ENCODE measurements at regions not wholly inside any gene's neighbourhood (a gene's known extent, or its start where the extent isn't known, plus 50 kb on each side); places are given as distances from the start of the nearest gene placed in this dataset.

DNA sequence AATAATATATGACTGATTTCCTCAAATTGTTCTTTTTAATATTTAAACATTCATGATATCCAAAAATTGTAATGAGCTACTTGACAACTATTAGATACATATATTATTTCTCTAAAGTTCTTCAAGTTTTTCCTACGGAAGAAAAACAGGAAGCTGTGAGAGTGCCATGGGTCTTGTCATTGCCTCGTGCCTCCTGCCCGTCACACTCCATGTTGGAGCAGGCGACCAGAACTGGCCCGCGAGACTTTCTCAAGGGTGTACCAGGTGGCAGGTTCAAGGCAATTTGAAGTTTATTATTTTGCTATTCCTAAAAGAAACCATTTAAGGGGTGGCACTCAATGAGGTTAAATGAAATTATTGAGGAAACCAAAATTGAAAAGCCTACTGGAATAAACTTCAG is 337.2 kb downstream of the HACE1 start:
- H3K4me3 ChIP-seq (replicated peaks; ENCODE audit: low read depth, low read length): no peak overlapping the region
- no peaks in the 10 kb centered on the region for H3K27me3 ChIP-seq (replicated peaks; ENCODE audit: control insufficient read depth, insufficient read depth, low read length)
- TF ChIP-seq, protein P1, sequence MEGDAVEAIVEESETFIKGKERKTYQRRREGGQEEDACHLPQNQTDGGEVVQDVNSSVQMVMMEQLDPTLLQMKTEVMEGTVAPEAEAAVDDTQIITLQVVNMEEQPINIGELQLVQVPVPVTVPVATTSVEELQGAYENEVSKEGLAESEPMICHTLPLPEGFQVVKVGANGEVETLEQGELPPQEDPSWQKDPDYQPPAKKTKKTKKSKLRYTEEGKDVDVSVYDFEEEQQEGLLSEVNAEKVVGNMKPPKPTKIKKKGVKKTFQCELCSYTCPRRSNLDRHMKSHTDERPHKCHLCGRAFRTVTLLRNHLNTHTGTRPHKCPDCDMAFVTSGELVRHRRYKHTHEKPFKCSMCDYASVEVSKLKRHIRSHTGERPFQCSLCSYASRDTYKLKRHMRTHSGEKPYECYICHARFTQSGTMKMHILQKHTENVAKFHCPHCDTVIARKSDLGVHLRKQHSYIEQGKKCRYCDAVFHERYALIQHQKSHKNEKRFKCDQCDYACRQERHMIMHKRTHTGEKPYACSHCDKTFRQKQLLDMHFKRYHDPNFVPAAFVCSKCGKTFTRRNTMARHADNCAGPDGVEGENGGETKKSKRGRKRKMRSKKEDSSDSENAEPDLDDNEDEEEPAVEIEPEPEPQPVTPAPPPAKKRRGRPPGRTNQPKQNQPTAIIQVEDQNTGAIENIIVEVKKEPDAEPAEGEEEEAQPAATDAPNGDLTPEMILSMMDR (IDR thresholded peaks at IDR 0.05; ENCODE audit: insufficient read depth, low read length, poor library complexity, severe bottlenecking): no peak
- H3K36me3 ChIP-seq (ENCODE audit: control insufficient read depth, insufficient read depth, low read length): no peaks in the 10 kb centered on the region
- no peak for DNase-seq (ENCODE audit: extremely low read depth, insufficient read length)

DNA sequence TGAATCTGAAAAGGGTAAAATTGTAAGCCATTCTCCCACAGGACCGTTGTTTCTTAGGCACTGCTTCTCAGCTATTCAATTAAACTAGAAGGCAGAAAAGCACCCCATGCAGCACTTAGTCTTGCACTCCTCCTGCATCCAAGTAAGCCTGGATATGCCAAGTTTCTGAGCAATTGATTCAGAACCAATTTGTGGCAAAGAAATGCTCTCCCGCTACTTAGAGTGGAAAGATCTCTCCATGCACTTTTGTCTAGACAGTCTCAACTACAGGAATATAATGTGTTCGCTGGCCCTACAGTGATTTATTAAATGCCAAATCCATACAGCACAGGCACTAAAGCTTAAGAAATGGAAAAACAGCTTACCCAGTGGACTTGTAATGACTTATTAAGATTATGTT is 338.5 kb downstream of the HACE1 start:
- DNase-seq (ENCODE audit: extremely low read depth, insufficient read length): no peak
- TF ChIP-seq, protein P1 (IDR thresholded peaks at IDR 0.05; ENCODE audit: insufficient read depth, low read length, poor library complexity, severe bottlenecking): no peak
- Histone ChIP-seq H3K27me3 (replicated peaks; ENCODE audit: control insufficient read depth, insufficient read depth, low read length) (no peaks in the 10 kb centered on the region), H3K36me3 (ENCODE audit: control insufficient read depth, insufficient read depth, low read length) (no peaks in the 10 kb centered on the region), H3K4me3 (replicated peaks; ENCODE audit: low read depth, low read length) (no peak overlapping the region)

DNA sequence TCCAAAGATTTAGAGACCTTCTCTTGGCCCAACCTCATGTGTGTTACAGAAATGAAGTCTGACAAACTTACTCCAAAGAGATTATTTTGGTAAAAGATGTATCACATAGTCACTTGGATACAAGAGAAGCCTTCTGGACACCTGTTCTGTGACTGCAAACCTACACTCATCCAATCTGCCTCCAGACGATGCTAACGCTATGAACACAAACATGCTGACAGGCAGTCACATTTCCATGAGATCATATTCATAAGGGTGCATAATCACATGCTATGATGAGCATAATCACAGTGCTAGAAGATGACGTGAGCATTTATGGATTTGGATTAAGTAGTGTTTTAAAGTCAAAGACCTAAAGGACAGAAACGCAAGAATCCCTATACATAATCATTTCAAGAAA is 340.2 kb downstream of the HACE1 start:
- TF ChIP-seq, protein P1 (IDR thresholded peaks at IDR 0.05; ENCODE audit: insufficient read depth, low read length, poor library complexity, severe bottlenecking): no peak
- DNase-seq (ENCODE audit: extremely low read depth, insufficient read length): no peak
- Histone ChIP-seq H3K36me3 (ENCODE audit: control insufficient read depth, insufficient read depth, low read length) (no peaks in the 10 kb centered on the region), H3K27me3 (replicated peaks; ENCODE audit: control insufficient read depth, insufficient read depth, low read length) (no peaks in the 10 kb centered on the region), H3K4me3 (replicated peaks; ENCODE audit: low read depth, low read length) (no peak overlapping the region)

DNA sequence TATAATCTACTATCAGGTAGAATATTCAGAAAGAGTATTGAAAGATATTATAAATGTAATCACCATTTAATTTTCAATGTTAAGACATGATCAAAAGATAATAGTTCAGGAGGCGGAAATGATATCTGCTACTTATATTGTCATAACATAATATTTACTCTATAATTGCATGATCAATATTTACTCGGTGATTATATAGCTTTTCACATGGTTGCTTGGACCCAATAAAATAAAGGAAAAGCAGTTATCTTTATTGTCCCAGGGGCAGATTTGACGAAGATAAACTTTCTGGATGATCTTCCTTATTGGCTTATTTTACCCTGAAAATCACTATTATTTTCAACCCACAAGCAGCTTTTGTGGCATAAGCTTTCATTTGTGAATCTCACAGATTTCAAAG is 350.4 kb downstream of the HACE1 start:
- H3K4me3 ChIP-seq (replicated peaks; ENCODE audit: low read depth, low read length): no peak overlapping the region
- DNase-seq (ENCODE audit: extremely low read depth, insufficient read length): no peak
- H3K36me3 ChIP-seq (ENCODE audit: control insufficient read depth, insufficient read depth, low read length): no peaks in the 10 kb centered on the region
- H3K27me3 ChIP-seq (replicated peaks; ENCODE audit: control insufficient read depth, insufficient read depth, low read length): no peaks in the 10 kb centered on the region
- TF ChIP-seq, protein P1 (IDR thresholded peaks at IDR 0.05; ENCODE audit: insufficient read depth, low read length, poor library complexity, severe bottlenecking): no peak

DNA sequence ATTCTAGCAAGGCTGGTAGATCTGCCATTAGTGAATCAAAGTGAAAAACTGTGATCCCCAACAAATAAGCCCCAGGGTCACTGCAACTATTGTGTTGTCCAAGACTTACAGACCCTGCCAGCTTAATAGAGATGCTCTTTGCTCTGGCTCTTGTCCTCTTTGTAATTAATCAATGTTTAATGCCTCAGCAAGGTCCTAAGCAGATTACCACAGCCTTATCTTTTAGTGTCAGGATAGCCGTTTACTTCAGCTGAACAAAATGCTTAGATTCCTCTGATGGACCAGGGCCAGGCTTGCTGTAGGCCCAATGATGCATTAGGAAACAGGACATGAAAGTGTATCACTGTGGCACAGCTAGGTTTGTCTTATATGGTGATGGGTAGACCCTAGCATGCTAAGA is 353.3 kb downstream of the HACE1 start:
- Histone ChIP-seq H3K4me3 (replicated peaks; ENCODE audit: low read depth, low read length) (no peak overlapping the region), H3K36me3 (ENCODE audit: control insufficient read depth, insufficient read depth, low read length) (no peaks in the 10 kb centered on the region), H3K27me3 (replicated peaks; ENCODE audit: control insufficient read depth, insufficient read depth, low read length) (no peaks in the 10 kb centered on the region)
- TF ChIP-seq, protein P1 (IDR thresholded peaks at IDR 0.05; ENCODE audit: insufficient read depth, low read length, poor library complexity, severe bottlenecking): no peak
- no peak for DNase-seq (ENCODE audit: extremely low read depth, insufficient read length)

DNA sequence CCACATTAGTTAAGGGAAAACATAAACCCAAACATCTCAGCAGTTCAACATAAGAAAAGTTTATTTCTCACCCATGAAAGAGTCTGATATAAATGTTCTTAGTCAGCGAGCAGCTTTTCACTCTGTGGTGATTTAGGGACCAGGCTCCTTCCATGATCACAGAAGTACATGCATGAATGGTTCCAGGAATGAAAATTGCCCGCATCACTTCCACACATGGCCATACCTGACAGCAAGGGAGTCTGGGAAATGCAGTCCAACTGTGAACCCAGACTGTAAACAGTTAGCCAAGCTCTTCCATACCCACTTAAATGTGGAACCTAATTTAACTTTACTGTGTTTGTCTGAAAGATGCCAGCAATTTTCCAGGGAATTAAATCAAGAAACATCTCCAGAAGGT is 353.9 kb downstream of the HACE1 start:
- DNase-seq (ENCODE audit: extremely low read depth, insufficient read length): no peak
- TF ChIP-seq, protein P1 (IDR thresholded peaks at IDR 0.05; ENCODE audit: insufficient read depth, low read length, poor library complexity, severe bottlenecking): no peak

More for the DNA sequence above, 353.9 kb downstream of the HACE1 start:
- Histone ChIP-seq H3K36me3 (ENCODE audit: control insufficient read depth, insufficient read depth, low read length) (no peaks in the 10 kb centered on the region), H3K4me3 (replicated peaks; ENCODE audit: low read depth, low read length) (no peak overlapping the region), H3K27me3 (replicated peaks; ENCODE audit: control insufficient read depth, insufficient read depth, low read length) (no peaks in the 10 kb centered on the region)
